ENCODE measurements at regions not wholly inside any gene's neighbourhood (a gene's known extent, or its start where the extent isn't known, plus 50 kb on each side); places are given as distances from the start of the nearest gene placed in this dataset.
A peak's percentile ranks its signal among the peaks of the same experiment; 100 is the strongest.

DNA sequence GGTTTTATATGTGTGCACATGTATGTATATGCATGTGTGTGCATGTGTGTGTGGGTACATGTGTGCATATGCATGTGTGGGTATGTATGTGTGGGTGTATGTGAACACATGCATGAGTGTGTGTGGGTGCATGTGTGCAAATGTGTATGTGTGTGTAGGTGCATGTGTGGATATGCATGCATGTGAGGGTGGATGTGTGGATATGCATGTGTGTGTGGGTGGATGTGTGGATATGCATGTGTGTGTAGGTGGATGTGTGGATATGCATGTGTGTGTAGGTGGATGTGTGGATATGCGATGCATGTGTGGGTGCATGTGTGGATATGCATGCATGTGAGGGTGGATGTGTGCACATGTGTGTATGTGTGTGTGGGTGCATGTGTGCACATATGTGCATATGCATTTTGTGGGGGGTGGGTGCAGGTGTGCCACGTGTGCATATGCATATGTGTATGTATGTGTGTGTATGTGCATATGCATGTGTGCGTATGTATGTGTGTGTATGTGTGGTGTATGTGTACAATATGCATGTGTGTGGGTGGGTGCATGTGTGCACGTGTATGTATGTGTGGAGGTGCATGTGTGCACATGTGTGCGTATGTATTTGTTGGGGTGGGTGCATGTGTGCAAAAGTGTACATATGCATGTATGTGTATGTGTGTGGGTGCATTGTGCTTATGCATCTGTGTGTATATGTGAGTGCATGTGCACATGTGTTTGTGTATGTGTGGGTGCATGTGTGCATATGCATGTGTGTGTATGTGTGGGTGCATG, 144.2 kb downstream of the GAS1 start:
- no peak for DNase-seq (ENCODE audit: low read depth)
- H3K4me3 ChIP-seq (ENCODE audit: low read depth, low read length): no peak overlapping the region
- TF ChIP-seq, protein P1, sequence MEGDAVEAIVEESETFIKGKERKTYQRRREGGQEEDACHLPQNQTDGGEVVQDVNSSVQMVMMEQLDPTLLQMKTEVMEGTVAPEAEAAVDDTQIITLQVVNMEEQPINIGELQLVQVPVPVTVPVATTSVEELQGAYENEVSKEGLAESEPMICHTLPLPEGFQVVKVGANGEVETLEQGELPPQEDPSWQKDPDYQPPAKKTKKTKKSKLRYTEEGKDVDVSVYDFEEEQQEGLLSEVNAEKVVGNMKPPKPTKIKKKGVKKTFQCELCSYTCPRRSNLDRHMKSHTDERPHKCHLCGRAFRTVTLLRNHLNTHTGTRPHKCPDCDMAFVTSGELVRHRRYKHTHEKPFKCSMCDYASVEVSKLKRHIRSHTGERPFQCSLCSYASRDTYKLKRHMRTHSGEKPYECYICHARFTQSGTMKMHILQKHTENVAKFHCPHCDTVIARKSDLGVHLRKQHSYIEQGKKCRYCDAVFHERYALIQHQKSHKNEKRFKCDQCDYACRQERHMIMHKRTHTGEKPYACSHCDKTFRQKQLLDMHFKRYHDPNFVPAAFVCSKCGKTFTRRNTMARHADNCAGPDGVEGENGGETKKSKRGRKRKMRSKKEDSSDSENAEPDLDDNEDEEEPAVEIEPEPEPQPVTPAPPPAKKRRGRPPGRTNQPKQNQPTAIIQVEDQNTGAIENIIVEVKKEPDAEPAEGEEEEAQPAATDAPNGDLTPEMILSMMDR (IDR thresholded peaks at IDR 0.05; ENCODE audit: insufficient read depth, low read depth, low read length): no peak

DNA sequence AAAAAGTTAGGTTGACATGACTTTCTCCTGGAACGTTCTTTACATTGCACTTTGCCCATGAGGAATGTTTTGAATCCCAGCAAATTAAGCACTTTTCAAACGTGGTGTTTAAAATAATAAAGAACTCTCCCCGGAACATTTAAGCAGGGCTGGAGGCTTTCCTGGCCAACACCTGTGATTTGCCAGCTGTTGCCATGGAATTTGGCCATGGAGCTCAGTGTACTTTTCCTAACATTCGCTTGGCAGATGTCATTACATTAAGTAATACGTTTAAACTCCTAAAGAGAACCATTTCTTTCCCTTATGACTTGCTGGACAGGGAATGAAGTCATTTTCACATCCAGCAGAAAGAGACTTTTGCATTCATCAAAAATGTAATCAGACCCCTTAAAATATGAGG, 146.1 kb downstream of the GAS1 start:
- peak; percentile 15 for DNase-seq (ENCODE audit: low read depth)
- TF ChIP-seq, protein P1 (IDR thresholded peaks at IDR 0.05; ENCODE audit: insufficient read depth, low read depth, low read length): no peak
- no peak overlapping the region for H3K4me3 ChIP-seq (ENCODE audit: low read depth, low read length)

DNA sequence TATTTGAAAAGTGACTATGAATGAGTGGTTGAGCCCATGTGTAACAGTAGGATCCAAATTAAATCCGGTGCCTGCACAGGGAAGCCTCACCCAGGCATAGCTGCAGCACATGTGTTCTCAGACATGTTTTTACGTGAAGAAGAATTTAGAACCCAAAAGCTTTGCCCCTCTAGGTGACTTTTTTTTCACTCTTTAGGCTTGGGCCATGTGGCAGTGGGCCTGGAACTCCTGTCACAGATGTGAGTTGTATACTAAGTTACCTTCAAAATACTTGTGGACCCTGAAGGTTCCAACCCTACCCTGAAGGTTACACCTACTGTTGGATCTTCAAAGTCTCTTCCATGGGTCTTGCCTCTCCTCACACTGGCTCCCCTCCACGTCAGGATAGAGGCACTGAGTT, 146.6 kb downstream of the GAS1 start:
- TF ChIP-seq, protein P1 (IDR thresholded peaks at IDR 0.05; ENCODE audit: insufficient read depth, low read depth, low read length): no peak
- no peak overlapping the region for H3K4me3 ChIP-seq (ENCODE audit: low read depth, low read length)
- DNase-seq (ENCODE audit: low read depth): no peak

DNA sequence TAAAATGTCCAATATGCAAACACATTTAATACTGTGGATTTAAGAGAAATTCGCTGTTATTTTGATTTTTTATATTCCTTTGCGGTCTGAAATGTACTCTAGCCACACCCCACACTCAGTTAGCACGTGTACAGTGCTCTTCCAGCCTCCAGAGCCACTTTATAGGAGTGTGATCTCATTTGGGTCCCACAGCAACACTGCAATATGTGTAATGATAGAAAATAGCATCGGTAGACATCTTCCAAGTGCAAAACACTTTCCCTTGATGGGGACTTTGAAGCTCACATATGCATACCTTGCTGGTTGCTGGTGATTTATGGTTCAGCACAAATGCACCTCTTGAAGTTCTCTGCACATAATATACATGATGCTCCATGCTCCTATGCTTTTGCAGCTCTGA, 148.3 kb downstream of the GAS1 start:
- TF ChIP-seq, protein P1 (IDR thresholded peaks at IDR 0.05; ENCODE audit: insufficient read depth, low read depth, low read length): no peak
- H3K4me3 ChIP-seq (ENCODE audit: low read depth, low read length): no peak overlapping the region
- no peak for DNase-seq (ENCODE audit: low read depth)

DNA sequence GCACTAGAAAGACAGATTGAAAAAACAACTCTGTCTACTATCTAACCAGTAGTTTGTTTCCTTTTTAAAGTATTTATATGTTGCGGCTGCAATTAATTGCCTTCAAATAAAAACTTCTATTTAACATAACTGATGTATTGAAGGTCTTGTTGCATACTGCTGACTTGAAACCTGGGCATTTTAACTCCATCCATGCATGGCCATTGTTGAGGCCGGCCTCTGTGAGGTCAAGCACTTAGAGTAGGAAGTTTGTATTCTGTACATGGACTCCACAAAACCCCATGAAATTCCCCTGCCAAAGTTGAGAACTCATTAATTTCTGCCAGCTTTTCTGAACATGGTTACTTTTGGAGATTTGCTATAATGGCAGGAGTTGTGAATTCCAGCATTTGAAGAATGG, 150.6 kb downstream of the GAS1 start:
- TF ChIP-seq, protein P1 (IDR thresholded peaks at IDR 0.05; ENCODE audit: insufficient read depth, low read depth, low read length): no peak
- no peak for DNase-seq (ENCODE audit: low read depth)
- H3K4me3 ChIP-seq (ENCODE audit: low read depth, low read length): no peak overlapping the region

DNA sequence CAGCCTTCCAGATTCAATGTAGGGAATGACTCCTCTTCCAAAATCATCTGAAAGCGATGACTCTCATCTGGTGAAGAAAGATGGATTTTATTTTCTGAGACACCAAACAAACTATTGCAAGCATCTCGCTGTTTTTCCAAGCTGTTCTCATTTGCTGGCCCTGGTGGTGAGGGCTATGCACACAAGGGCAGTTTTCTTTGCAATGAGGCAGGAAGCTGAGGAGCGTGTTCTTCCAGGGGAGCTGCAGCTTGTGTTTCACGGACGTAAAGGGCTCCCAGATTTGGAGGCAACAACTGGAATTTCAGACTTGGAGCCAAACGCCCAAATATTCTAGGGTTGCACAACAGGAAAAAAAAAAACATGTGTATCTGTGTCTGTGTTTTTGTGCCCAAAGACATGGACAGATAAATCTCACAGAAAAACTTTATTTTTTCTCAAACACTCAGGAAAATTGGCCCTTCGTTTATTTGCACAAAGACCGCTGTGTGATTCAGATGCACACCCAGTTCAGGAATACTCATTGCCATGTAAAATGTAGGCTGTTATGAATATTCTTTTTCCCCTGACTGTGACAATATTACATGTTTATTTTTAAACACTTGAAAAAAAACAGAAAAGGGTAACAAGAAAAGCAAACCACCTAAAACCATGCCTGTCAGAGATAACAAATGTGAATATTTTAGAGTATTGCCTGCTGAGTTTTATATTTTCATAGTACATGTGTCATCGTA, 151.3 kb downstream of the GAS1 start:
- H3K4me3 ChIP-seq (ENCODE audit: low read depth, low read length): no peak overlapping the region
- TF ChIP-seq, protein P1 (IDR thresholded peaks at IDR 0.05; ENCODE audit: insufficient read depth, low read depth, low read length): peak; percentile 38
- DNase-seq (ENCODE audit: low read depth): peak; percentile 84

Measured in fibroblast of villous mesenchyme (primary cell).